HEK293 (cell line): ENCODE measurements at regions not wholly inside any gene's neighbourhood (a gene's known extent, or its start where the extent isn't known, plus 50 kb on each side); places are given as distances from the start of the nearest gene placed in this dataset.

ENCODE experiments used
- CTCF ChIA-PET: fragments of 350-600 bp; formaldehyde crosslinking; extraction: SDS; loops from one replicate; lab custom pipeline; 2021; ENCODE audit warnings: antibody characterized with exemption; lab: Yijun Ruan, JAX
- POLR2A ChIA-PET: fragments of 300-600 bp; formaldehyde crosslinking; extraction: SDS; loops from one replicate; lab custom pipeline; 2020; ENCODE audit warnings: antibody characterized with exemption, inconsistent platforms; lab: Yijun Ruan, JAX
- H3K27ac ChIP-seq: fragments of 200-500 bp; sonication (Bioruptor generic); 2 replicates; pipeline ENCODE4 v1.5.1; 2014; ENCODE audit warnings: low read depth, low read length, control low read depth, inconsistent platforms; ENCODE audit errors: extremely low read depth
- H3K36me3 ChIP-seq, 2 experiments: fragments of 200-500 bp in 1 of 2; sonication (Bioruptor generic) in 1 of 2; 1 replicate in 1 of 2; 2 replicates in 1 of 2; pipeline ENCODE4 v1.5.1; 2014 to 2017; ENCODE audit warnings: inconsistent platforms in 2 of 2, low read length in 2 of 2; ENCODE audit not compliant: control insufficient read depth in 2 of 2, insufficient read depth in 1 of 2
- H3K4me1 ChIP-seq: fragments of 200-500 bp; sonication (Bioruptor generic); 2 replicates; pipeline ENCODE4 v1.5.1; 2014; ENCODE audit warnings: mild to moderate bottlenecking, low read length, inconsistent platforms; ENCODE audit not compliant: control insufficient read depth, insufficient read depth
- H3K4me3 ChIP-seq: 2 replicates; pipeline ENCODE4 v1.5.1; 2011; ENCODE audit warnings: low read depth, mild to moderate bottlenecking, control low read depth, low read length, moderate library complexity
- H3K9me3 ChIP-seq: fragments of 200-500 bp; sonication (Bioruptor generic); 2 replicates; pipeline ENCODE4 v1.5.1; 2014; ENCODE audit warnings: low read depth, low read length, inconsistent platforms; ENCODE audit not compliant: control insufficient read depth, insufficient read depth
- EGR2 ChIP-seq: fragments of 450-650 bp; formaldehyde crosslinking; IDR thresholded peaks from 2 replicates; pipeline ENCODE4 v1.5.1; 2016; ENCODE audit warnings: low read depth, missing biosample characterization, missing genetic modification characterization
- HOXD13 ChIP-seq: sonication (generic); formaldehyde crosslinking; IDR thresholded peaks from 2 replicates; pipeline ENCODE4 v1.8.0; 2022; ENCODE audit warnings: missing genetic modification reagents, borderline replicate concordance
- KLF16 ChIP-seq: fragments of 450-650 bp; formaldehyde crosslinking; IDR thresholded peaks from 2 replicates; pipeline ENCODE4 v1.5.1; 2017; ENCODE audit warnings: missing biosample characterization, missing genetic modification characterization
- OSR2 ChIP-seq: fragments of 450-650 bp; formaldehyde crosslinking; IDR thresholded peaks from 2 replicates; pipeline ENCODE4 v1.5.1; 2016; ENCODE audit warnings: missing biosample characterization, missing genetic modification characterization
- SP7 ChIP-seq: fragments of 450-650 bp; formaldehyde crosslinking; IDR thresholded peaks from 2 replicates; pipeline ENCODE4 v1.5.1; 2016; ENCODE audit warnings: missing biosample characterization, missing genetic modification characterization
- ZFP69B ChIP-seq: fragments of 450-650 bp; formaldehyde crosslinking; IDR thresholded peaks from 2 replicates; pipeline ENCODE4 v1.5.1; 2016; ENCODE audit warnings: missing biosample characterization, missing genetic modification characterization
- ZNF114 ChIP-seq: fragments of 450-650 bp; formaldehyde crosslinking; IDR thresholded peaks from 2 replicates; pipeline ENCODE4 v1.5.0; 2017; ENCODE audit warnings: missing biosample characterization, missing genetic modification characterization
- ZNF138 ChIP-seq: fragments of 450-650 bp; formaldehyde crosslinking; IDR thresholded peaks from 2 replicates; pipeline ENCODE4 v1.5.1; 2016; ENCODE audit warnings: missing biosample characterization, missing genetic modification characterization, borderline replicate concordance
- ZNF146 ChIP-seq: fragments of 450-650 bp; formaldehyde crosslinking; IDR thresholded peaks from 2 replicates; pipeline ENCODE4 v1.5.1; 2016; ENCODE audit warnings: missing biosample characterization, missing genetic modification characterization
- ZNF16 ChIP-seq: fragments of 450-650 bp; formaldehyde crosslinking; IDR thresholded peaks from 2 replicates; pipeline ENCODE4 v1.5.1; 2016; ENCODE audit warnings: low read depth, missing biosample characterization, missing genetic modification characterization
- ZNF184 ChIP-seq: fragments of 450-650 bp; IDR thresholded peaks from 2 replicates; pipeline ENCODE4 v1.5.1; 2018; ENCODE audit warnings: missing biosample characterization, mild to moderate bottlenecking, missing genetic modification characterization
- ZNF341 ChIP-seq: fragments of 450-650 bp; formaldehyde crosslinking; IDR thresholded peaks from 2 replicates; pipeline ENCODE4; 2016; ENCODE audit warnings: low read depth, missing biosample characterization, missing genetic modification characterization
- ZNF366 ChIP-seq: fragments of 450-650 bp; formaldehyde crosslinking; conservative IDR thresholded peaks from 2 replicates; pipeline ENCODE4 v1.5.1; 2016; ENCODE audit warnings: missing biosample characterization, missing genetic modification characterization
- ZNF544 ChIP-seq: fragments of 450-650 bp; formaldehyde crosslinking; IDR thresholded peaks from 2 replicates; pipeline ENCODE4 v1.5.0; 2017; ENCODE audit warnings: missing biosample characterization, missing genetic modification characterization
- ZNF626 ChIP-seq: fragments of 450-650 bp; sonication (Bioruptor Pico); formaldehyde crosslinking; IDR thresholded peaks from 2 replicates; pipeline ENCODE4 v1.5.1; 2018; ENCODE audit warnings: missing biosample characterization, missing genetic modification characterization, inconsistent platforms
- ZNF658 ChIP-seq: fragments of 450-650 bp; formaldehyde crosslinking; IDR thresholded peaks from 2 replicates; pipeline ENCODE4; 2016; ENCODE audit warnings: missing biosample characterization, missing genetic modification characterization
- ZNF837 ChIP-seq: fragments of 450-650 bp; formaldehyde crosslinking; IDR thresholded peaks from 2 replicates; pipeline ENCODE4 v1.5.1; 2016; ENCODE audit warnings: missing biosample characterization, missing genetic modification characterization
- ZSCAN30 ChIP-seq: fragments of 450-650 bp; IDR thresholded peaks from 2 replicates; pipeline ENCODE4 v1.5.1; 2018; ENCODE audit warnings: missing biosample characterization, mild to moderate bottlenecking, missing genetic modification characterization, moderate library complexity
- TF ChIP-seq, protein P1 (sequence below): fragments of 450-650 bp; formaldehyde crosslinking; IDR thresholded peaks from 2 replicates; pipeline ENCODE4 v1.5.1; 2016; ENCODE audit warnings: missing biosample characterization, missing genetic modification characterization
- TF ChIP-seq, protein P2 (sequence below): fragments of 450-650 bp; formaldehyde crosslinking; IDR thresholded peaks from 2 replicates; pipeline ENCODE4 v1.5.1; 2016; ENCODE audit warnings: missing biosample characterization, missing genetic modification characterization
- TF ChIP-seq, protein P3 (sequence below): fragments of 450-650 bp; formaldehyde crosslinking; IDR thresholded peaks from 2 replicates; pipeline ENCODE4 v1.5.1; 2016; ENCODE audit warnings: missing biosample characterization, missing genetic modification characterization
- TF ChIP-seq, protein P4 (sequence below): fragments of 450-650 bp; formaldehyde crosslinking; IDR thresholded peaks from 2 replicates; pipeline ENCODE4 v1.5.1; 2016; ENCODE audit warnings: missing biosample characterization, missing genetic modification characterization
- TF ChIP-seq, protein P5 (sequence below): fragments of 450-650 bp; formaldehyde crosslinking; IDR thresholded peaks from 2 replicates; pipeline ENCODE4 v1.5.1; 2017; ENCODE audit warnings: missing biosample characterization, missing genetic modification characterization
- TF ChIP-seq, protein P6 (sequence below): fragments of 450-650 bp; formaldehyde crosslinking; conservative IDR thresholded peaks from 2 replicates; pipeline ENCODE4 v1.5.1; 2016; ENCODE audit warnings: low read depth, missing biosample characterization, missing genetic modification characterization

DNA sequence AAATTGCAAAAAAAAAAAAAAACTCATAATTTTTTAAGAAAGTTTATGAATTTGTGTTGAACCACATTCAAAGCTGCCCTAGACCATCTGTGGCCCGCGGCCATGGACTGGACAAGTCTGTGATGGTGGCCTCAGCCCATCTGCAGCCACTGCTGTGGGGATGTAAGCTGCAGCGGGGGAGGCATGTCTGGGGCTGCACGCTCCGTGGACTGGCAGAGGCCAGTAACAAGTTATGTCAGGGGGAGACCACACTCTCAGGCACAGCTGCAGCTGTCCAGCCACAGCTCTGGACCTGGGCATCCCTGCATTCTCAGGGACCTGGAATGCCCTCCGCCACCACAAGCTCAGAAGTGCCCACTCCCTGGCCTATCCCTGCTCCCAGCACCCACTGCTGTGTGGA, 1272.3 kb upstream of the CDH9 start:
- CTCF ChIA-PET: no interaction called here
- TF ChIP-seq, protein P1, sequence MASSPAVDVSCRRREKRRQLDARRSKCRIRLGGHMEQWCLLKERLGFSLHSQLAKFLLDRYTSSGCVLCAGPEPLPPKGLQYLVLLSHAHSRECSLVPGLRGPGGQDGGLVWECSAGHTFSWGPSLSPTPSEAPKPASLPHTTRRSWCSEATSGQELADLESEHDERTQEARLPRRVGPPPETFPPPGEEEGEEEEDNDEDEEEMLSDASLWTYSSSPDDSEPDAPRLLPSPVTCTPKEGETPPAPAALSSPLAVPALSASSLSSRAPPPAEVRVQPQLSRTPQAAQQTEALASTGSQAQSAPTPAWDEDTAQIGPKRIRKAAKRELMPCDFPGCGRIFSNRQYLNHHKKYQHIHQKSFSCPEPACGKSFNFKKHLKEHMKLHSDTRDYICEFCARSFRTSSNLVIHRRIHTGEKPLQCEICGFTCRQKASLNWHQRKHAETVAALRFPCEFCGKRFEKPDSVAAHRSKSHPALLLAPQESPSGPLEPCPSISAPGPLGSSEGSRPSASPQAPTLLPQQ (tag by site-specific recombination): no peak
- TF ChIP-seq ZNF146 (tag by site-specific recombination) (no peak), ZNF837 (no peak), ZFP69B (tag by site-specific recombination) (no peak), ZNF341 (tag by site-specific recombination) (no peak), ZSCAN30 (tag by site-specific recombination) (no peak), SP7 (no peak), KLF16 (no peak), EGR2 (no peak), ZNF626 (tag by site-specific recombination) (no peak), OSR2 (tag by site-specific recombination) (no peak), ZNF114 (tag by site-specific recombination) (no peak), ZNF658 (tag by site-specific recombination) (no peak), ZNF16 (tag by site-specific recombination) (no peak), ZNF184 (tag by site-specific recombination) (no peak), ZNF138 (tag by site-specific recombination) (no peak)
- TF ChIP-seq, protein P2, sequence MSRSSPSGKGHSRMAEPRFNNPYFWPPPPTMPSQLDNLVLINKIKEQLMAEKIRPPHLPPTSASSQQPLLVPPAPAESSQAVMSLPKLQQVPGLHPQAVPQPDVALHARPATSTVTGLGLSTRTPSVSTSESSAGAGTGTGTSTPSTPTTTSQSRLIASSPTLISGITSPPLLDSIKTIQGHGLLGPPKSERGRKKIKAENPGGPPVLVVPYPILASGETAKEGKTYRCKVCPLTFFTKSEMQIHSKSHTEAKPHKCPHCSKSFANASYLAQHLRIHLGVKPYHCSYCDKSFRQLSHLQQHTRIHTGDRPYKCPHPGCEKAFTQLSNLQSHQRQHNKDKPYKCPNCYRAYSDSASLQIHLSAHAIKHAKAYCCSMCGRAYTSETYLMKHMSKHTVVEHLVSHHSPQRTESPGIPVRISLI (tag by site-specific recombination): no peak
- TF ChIP-seq, protein P3, sequence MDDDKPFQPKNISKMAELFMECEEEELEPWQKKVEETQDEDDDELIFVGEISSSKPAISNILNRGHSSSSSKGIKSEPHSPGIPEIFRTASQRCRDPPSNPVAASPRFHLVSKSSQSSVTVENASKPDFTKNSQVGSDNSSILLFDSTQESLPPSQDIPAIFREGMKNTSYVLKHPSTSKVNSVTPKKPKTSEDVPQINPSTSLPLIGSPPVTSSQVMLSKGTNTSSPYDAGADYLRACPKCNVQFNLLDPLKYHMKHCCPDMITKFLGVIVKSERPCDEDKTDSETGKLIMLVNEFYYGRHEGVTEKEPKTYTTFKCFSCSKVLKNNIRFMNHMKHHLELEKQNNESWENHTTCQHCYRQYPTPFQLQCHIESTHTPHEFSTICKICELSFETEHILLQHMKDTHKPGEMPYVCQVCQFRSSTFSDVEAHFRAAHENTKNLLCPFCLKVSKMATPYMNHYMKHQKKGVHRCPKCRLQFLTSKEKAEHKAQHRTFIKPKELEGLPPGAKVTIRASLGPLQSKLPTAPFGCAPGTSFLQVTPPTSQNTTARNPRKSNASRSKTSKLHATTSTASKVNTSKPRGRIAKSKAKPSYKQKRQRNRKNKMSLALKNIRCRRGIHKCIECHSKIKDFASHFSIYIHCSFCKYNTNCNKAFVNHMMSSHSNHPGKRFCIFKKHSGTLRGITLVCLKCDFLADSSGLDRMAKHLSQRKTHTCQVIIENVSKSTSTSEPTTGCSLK: no peak
- TF ChIP-seq, protein P4, sequence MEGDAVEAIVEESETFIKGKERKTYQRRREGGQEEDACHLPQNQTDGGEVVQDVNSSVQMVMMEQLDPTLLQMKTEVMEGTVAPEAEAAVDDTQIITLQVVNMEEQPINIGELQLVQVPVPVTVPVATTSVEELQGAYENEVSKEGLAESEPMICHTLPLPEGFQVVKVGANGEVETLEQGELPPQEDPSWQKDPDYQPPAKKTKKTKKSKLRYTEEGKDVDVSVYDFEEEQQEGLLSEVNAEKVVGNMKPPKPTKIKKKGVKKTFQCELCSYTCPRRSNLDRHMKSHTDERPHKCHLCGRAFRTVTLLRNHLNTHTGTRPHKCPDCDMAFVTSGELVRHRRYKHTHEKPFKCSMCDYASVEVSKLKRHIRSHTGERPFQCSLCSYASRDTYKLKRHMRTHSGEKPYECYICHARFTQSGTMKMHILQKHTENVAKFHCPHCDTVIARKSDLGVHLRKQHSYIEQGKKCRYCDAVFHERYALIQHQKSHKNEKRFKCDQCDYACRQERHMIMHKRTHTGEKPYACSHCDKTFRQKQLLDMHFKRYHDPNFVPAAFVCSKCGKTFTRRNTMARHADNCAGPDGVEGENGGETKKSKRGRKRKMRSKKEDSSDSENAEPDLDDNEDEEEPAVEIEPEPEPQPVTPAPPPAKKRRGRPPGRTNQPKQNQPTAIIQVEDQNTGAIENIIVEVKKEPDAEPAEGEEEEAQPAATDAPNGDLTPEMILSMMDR (tag by site-specific recombination): no peak
- TF ChIP-seq, protein P5, sequence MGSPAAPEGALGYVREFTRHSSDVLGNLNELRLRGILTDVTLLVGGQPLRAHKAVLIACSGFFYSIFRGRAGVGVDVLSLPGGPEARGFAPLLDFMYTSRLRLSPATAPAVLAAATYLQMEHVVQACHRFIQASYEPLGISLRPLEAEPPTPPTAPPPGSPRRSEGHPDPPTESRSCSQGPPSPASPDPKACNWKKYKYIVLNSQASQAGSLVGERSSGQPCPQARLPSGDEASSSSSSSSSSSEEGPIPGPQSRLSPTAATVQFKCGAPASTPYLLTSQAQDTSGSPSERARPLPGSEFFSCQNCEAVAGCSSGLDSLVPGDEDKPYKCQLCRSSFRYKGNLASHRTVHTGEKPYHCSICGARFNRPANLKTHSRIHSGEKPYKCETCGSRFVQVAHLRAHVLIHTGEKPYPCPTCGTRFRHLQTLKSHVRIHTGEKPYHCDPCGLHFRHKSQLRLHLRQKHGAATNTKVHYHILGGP: no peak
- POLR2A ChIA-PET: no interaction called here
- Histone ChIP-seq H3K4me1 (no peaks in the 10 kb centered on the region), H3K4me3 (no peak overlapping the region), H3K9me3 (no peaks in the 10 kb centered on the region), H3K36me3 (no peaks in the 10 kb centered on the region), H3K27ac (no peak overlapping the region)

DNA sequence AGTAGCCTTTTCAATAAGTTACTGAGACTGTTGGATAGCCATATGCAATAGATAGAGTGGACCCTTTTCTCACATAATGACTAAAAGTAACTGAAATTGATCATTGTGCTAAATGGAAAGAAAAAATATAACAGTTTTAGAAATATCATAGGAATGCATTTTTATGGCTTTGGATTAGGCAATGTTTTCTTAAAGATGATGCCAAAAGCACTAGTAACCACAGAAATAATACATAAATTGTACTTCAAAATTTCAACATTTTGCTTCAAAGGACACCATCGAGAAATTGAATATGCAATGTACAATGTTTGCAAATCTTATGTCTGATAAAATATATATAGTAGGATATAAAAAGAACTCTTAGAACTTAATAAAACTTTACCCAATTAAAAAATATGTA, 1267.5 kb upstream of the CDH9 start:
- no peaks in the 10 kb centered on the region for H3K36me3 ChIP-seq
- POLR2A ChIA-PET: no interaction called here
- no peak overlapping the region for H3K27ac ChIP-seq
- no peak overlapping the region for H3K4me3 ChIP-seq
- CTCF ChIA-PET: no interaction called here
- no peaks in the 10 kb centered on the region; the same call in 1 of the 2 replicates for H3K9me3 ChIP-seq
- no peaks in the 10 kb centered on the region for H3K4me1 ChIP-seq
- TF ChIP-seq HOXD13 (CRISPR knock-in tag): no peak
- no peak for TF ChIP-seq ZNF366 (tag by site-specific recombination)
- TF ChIP-seq ZNF544: no peak
- TF ChIP-seq, protein P6, sequence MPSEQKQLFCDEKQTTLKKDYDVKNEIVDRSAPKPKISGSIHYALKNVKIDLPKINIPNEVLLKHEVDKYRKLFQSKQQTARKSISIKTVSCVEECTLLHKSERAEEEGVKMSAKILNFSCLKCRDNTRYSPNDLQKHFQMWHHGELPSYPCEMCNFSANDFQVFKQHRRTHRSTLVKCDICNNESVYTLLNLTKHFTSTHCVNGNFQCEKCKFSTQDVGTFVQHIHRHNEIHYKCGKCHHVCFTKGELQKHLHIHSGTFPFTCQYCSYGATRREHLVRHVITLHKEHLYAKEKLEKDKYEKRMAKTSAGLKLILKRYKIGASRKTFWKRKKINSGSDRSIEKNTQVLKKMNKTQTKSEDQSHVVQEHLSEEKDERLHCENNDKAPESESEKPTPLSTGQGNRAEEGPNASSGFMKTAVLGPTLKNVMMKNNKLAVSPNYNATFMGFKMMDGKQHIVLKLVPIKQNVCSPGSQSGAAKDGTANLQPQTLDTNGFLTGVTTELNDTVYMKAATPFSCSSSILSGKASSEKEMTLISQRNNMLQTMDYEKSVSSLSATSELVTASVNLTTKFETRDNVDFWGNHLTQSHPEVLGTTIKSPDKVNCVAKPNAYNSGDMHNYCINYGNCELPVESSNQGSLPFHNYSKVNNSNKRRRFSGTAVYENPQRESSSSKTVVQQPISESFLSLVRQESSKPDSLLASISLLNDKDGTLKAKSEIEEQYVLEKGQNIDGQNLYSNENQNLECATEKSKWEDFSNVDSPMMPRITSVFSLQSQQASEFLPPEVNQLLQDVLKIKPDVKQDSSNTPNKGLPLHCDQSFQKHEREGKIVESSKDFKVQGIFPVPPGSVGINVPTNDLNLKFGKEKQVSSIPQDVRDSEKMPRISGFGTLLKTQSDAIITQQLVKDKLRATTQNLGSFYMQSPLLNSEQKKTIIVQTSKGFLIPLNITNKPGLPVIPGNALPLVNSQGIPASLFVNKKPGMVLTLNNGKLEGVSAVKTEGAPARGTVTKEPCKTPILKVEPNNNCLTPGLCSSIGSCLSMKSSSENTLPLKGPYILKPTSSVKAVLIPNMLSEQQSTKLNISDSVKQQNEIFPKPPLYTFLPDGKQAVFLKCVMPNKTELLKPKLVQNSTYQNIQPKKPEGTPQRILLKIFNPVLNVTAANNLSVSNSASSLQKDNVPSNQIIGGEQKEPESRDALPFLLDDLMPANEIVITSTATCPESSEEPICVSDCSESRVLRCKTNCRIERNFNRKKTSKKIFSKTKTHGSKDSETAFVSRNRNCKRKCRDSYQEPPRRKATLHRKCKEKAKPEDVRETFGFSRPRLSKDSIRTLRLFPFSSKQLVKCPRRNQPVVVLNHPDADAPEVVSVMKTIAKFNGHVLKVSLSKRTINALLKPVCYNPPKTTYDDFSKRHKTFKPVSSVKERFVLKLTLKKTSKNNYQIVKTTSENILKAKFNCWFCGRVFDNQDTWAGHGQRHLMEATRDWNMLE: no peak
